ENCODE measurements at regions not wholly inside any gene's neighbourhood (a gene's known extent, or its start where the extent isn't known, plus 50 kb on each side); places are given as distances from the start of the nearest gene placed in this dataset.

- Mint-ChIP-seq H3K27ac (no peak overlapping the region), H3K27me3 (ENCODE audit: low read depth) (no peaks in the 10 kb centered on the region)
Measured at GRCh38 chr6:165081944-165082532, 227.4 kb downstream of the C6orf118 start.

More at GRCh38 chr6:165081944-165082532, 227.4 kb downstream of the C6orf118 start:
- H3K23ac ChIP-seq (ENCODE audit: insufficient read length, low read depth, low read length), result no peak overlapping the region
- no peak overlapping the region for H2AFZ ChIP-seq (ENCODE audit: low read length)
- no peak overlapping the region for H2BK20ac ChIP-seq (ENCODE audit: low read depth, low read length, poor library complexity, severe bottlenecking)
- H3K4me3 Mint-ChIP-seq, result no peak overlapping the region
- no peak overlapping the region for H3K4ac ChIP-seq (ENCODE audit: low read depth, low read length)
- no peak overlapping the region for H3K9ac ChIP-seq (ENCODE audit: extremely low read depth, insufficient read length, low read length)
- H2AK5ac ChIP-seq (ENCODE audit: insufficient read length, low read length), result no peak overlapping the region
- H3K9me3 Mint-ChIP-seq, result peaks cover 6 to 7% of the 10 kb centered on the region in 2 experiments; a peak in 3 of 5 replicates
- peaks cover 0 to 8% (median 2%) of the 10 kb centered on the region in 3 experiments; a peak in 4 of 7 replicates for H3K36me3 Mint-ChIP-seq (ENCODE audit: insufficient read depth in 1 of 3, low read depth in 3 of 3)
- DNase-seq, result no peak
- H3K27me3 ChIP-seq (ENCODE audit: insufficient read depth, low read length), result no peaks in the 10 kb centered on the region
- no peak overlapping the region for H4K5ac ChIP-seq (ENCODE audit: insufficient read length, low read depth, low read length)
- no peak overlapping the region for H2BK5ac ChIP-seq (ENCODE audit: insufficient read length, low read length)
- H3K79me2 ChIP-seq (ENCODE audit: insufficient read depth, low read length), result no peaks in the 10 kb centered on the region
- H2BK120ac ChIP-seq (ENCODE audit: low read depth, low read length, poor library complexity, severe bottlenecking), result no peak overlapping the region
- no peaks in the 10 kb centered on the region for H3K23me2 ChIP-seq (ENCODE audit: insufficient read length, low read depth, low read length, poor library complexity, severe bottlenecking)
- no peak overlapping the region for H2BK12ac ChIP-seq (ENCODE audit: insufficient read length, low read depth, low read length)
- no peaks in the 10 kb centered on the region for H3K9me3 ChIP-seq (ENCODE audit: control insufficient read depth, low read depth, low read length)
- no peaks in the 10 kb centered on the region for H4K20me1 ChIP-seq (ENCODE audit: control insufficient read depth, insufficient read depth, insufficient read length)
- H2BK15ac ChIP-seq (ENCODE audit: low read depth, low read length), result no peak overlapping the region
- no peak overlapping the region for H3K27ac ChIP-seq (ENCODE audit: insufficient read length, low read depth, low read length)
- H3K14ac ChIP-seq (ENCODE audit: insufficient read depth, low read length), result no peak overlapping the region
- no CpG with 5 or more reads among the region's 9 CpGs for WGBS (ENCODE audit: extremely low coverage, insufficient read length, low lambda C conversion rate)
- H3K4me1 ChIP-seq (ENCODE audit: insufficient read depth, low read length), result no peaks in the 10 kb centered on the region
- no peak overlapping the region for H4K8ac ChIP-seq (replicated peaks; ENCODE audit: insufficient read length, low read depth, low read length)
- no peak overlapping the region for H4K91ac ChIP-seq (ENCODE audit: insufficient read length, low read depth, low read length)
- H3K18ac ChIP-seq (ENCODE audit: insufficient read length, low read depth, low read length), result no peak overlapping the region
- H3K4me2 ChIP-seq (ENCODE audit: insufficient read depth, insufficient read length, low read length), result no peak overlapping the region
- no peaks in the 10 kb centered on the region for H3K4me1 Mint-ChIP-seq
- no peaks in the 10 kb centered on the region for H3K79me1 ChIP-seq (ENCODE audit: insufficient read depth, low read depth, low read length, poor library complexity, severe bottlenecking)
- no peak for TF ChIP-seq CTCF (conservative IDR thresholded peaks at IDR 0.05)
- H3T11ph ChIP-seq (ENCODE audit: low read length), result no peak overlapping the region
- no peak overlapping the region for H3K56ac ChIP-seq (ENCODE audit: insufficient read length, low read depth, low read length)

Measured in H9 (cell line).